IPS DF 6.9 (cell line): ENCODE measurements at regions not wholly inside any gene's neighbourhood (a gene's known extent, or its start where the extent isn't known, plus 50 kb on each side); places are given as distances from the start of the nearest gene placed in this dataset.

Experiments
- DNase-seq: peaks from one replicate; pipeline ENCODE4 v3.0.0-alpha.2; 2013; ENCODE audit warnings: low read depth, low spot score
- H3K27ac ChIP-seq: one replicate; pipeline ENCODE4 v1.5.1; 2013; ENCODE audit warnings: low read length, control low read depth
- H3K27me3 ChIP-seq: 2 replicates; pipeline ENCODE4 v1.6.1; 2013; ENCODE audit warnings: mild to moderate bottlenecking, low read length; ENCODE audit not compliant: control insufficient read depth, insufficient read depth
- H3K36me3 ChIP-seq: 2 replicates; pipeline ENCODE4 v1.6.1; 2013; ENCODE audit warnings: low read length; ENCODE audit not compliant: control insufficient read depth, insufficient read depth
- H3K4me1 ChIP-seq: 2 replicates; pipeline ENCODE4 v1.6.1; 2013; ENCODE audit warnings: low read length; ENCODE audit not compliant: control insufficient read depth, insufficient read depth
- H3K4me3 ChIP-seq: 2 replicates; pipeline ENCODE4 v1.5.1; 2013; ENCODE audit warnings: mild to moderate bottlenecking, low read length
- H3K9me3 ChIP-seq: 2 replicates; pipeline ENCODE4 v1.6.1; 2013; ENCODE audit warnings: low read length, inconsistent platforms; ENCODE audit not compliant: control insufficient read depth, insufficient read depth
- WGBS: extraction: QIAGEN DNeasy Blood & Tissue Kit; methylation state at CpG from one replicate; pipeline ENCODE4 v1.1.7; 2013; ENCODE audit warnings: mixed read lengths, missing lambda C conversion rate; ENCODE audit not compliant: insufficient read length, insufficient coverage; 5-methylcytosine and 5-hydroxymethylcytosine counted together

- no peaks in the 10 kb centered on the region for H3K36me3 ChIP-seq
- DNase-seq: no peak
- H3K27ac ChIP-seq: no peak overlapping the region
- WGBS: no CpG with 5 or more reads among the region's 6 CpGs
- H3K9me3 ChIP-seq: no peaks in the 10 kb centered on the region
- no peak overlapping the region for H3K4me3 ChIP-seq
- no peaks in the 10 kb centered on the region; the same call in 1 of the 2 replicates for H3K27me3 ChIP-seq
- H3K4me1 ChIP-seq: no peaks in the 10 kb centered on the region
Observed at GRCh38 chr16:76800196-76800595, 390.8 kb upstream of the MON1B start.

GRCh38 chr16:76801357-76801756, 389.6 kb upstream of the MON1B start:
- Histone ChIP-seq H3K9me3 (no peaks in the 10 kb centered on the region), H3K36me3 (no peaks in the 10 kb centered on the region), H3K27me3 (no peaks in the 10 kb centered on the region; the same call in 1 of the 2 replicates), H3K4me1 (no peaks in the 10 kb centered on the region), H3K27ac (no peak overlapping the region), H3K4me3 (no peak overlapping the region)
- DNase-seq: no peak
- no CpG with 5 or more reads among the region's 4 CpGs for WGBS

- Histone ChIP-seq H3K36me3 (no peaks in the 10 kb centered on the region), H3K27ac (no peak overlapping the region), H3K4me1 (no peaks in the 10 kb centered on the region), H3K9me3 (no peaks in the 10 kb centered on the region; the same call in 1 of the 2 replicates), H3K4me3 (no peak overlapping the region), H3K27me3 (no peaks in the 10 kb centered on the region)
- WGBS: no CpG with 5 or more reads among the region's 2 CpGs
- DNase-seq: no peak
Observed at GRCh38 chr16:76816475-76816874, 374.5 kb upstream of the MON1B start.

- no peak for DNase-seq
Observed at GRCh38 chr16:76818606-76819181, 372.3 kb upstream of the MON1B start.

GRCh38 chr16:76819226-76819916, 371.6 kb upstream of the MON1B start:
- WGBS: no CpG with 5 or more reads among the region's 8 CpGs
- no peaks in the 10 kb centered on the region for H3K27me3 ChIP-seq
- no peak overlapping the region for H3K4me3 ChIP-seq
- no peaks in the 10 kb centered on the region; the same call in 1 of the 2 replicates for H3K9me3 ChIP-seq
- H3K27ac ChIP-seq: no peak overlapping the region
- no peaks in the 10 kb centered on the region for H3K4me1 ChIP-seq
- no peak for DNase-seq
- H3K36me3 ChIP-seq: no peaks in the 10 kb centered on the region

More at GRCh38 chr16:76818606-76819181, 372.3 kb upstream of the MON1B start:
- WGBS: no CpG with 5 or more reads among the region's 3 CpGs
- H3K4me1 ChIP-seq: no peaks in the 10 kb centered on the region
- no peaks in the 10 kb centered on the region for H3K27me3 ChIP-seq
- H3K36me3 ChIP-seq: no peaks in the 10 kb centered on the region
- H3K9me3 ChIP-seq: no peaks in the 10 kb centered on the region; the same call in 1 of the 2 replicates
- no peak overlapping the region for H3K27ac ChIP-seq
- H3K4me3 ChIP-seq: no peak overlapping the region

GRCh38 chr16:76824221-76824620, 366.8 kb upstream of the MON1B start:
- no peaks in the 10 kb centered on the region for H3K27me3 ChIP-seq
- no peaks in the 10 kb centered on the region for H3K4me1 ChIP-seq
- H3K27ac ChIP-seq: no peak overlapping the region
- H3K36me3 ChIP-seq: no peaks in the 10 kb centered on the region
- H3K4me3 ChIP-seq: no peak overlapping the region
- H3K9me3 ChIP-seq: no peaks in the 10 kb centered on the region; the same call in 1 of the 2 replicates
- no CpG with 5 or more reads among the region's 1 CpG for WGBS
- no peak for DNase-seq

GRCh38 chr16:76824791-76825190, 366.2 kb upstream of the MON1B start:
- no peak for DNase-seq

GRCh38 chr16:76835339-76835738, 355.7 kb upstream of the MON1B start:
- no peak overlapping the region for H3K4me3 ChIP-seq
- no peaks in the 10 kb centered on the region for H3K27me3 ChIP-seq
- H3K9me3 ChIP-seq: peaks cover 1% of the 10 kb centered on the region; the same call in 1 of the 2 replicates
- no peaks in the 10 kb centered on the region for H3K4me1 ChIP-seq
- DNase-seq: no peak
- no peak overlapping the region for H3K27ac ChIP-seq
- H3K36me3 ChIP-seq: no peaks in the 10 kb centered on the region
- no CpG with 5 or more reads among the region's 4 CpGs for WGBS

More at GRCh38 chr16:76824791-76825190, 366.2 kb upstream of the MON1B start:
- no peaks in the 10 kb centered on the region for H3K27me3 ChIP-seq
- no peak overlapping the region for H3K4me3 ChIP-seq
- H3K9me3 ChIP-seq: no peaks in the 10 kb centered on the region; the same call in 1 of the 2 replicates
- no peaks in the 10 kb centered on the region for H3K4me1 ChIP-seq
- H3K36me3 ChIP-seq: no peaks in the 10 kb centered on the region
- no peak overlapping the region for H3K27ac ChIP-seq
- no CpG with 5 or more reads among the region's 2 CpGs for WGBS

- no CpG with 5 or more reads among the region's 5 CpGs for WGBS
- peaks cover 1% of the 10 kb centered on the region; the same call in 1 of the 2 replicates for H3K9me3 ChIP-seq
- no peaks in the 10 kb centered on the region for H3K36me3 ChIP-seq
- no peaks in the 10 kb centered on the region for H3K27me3 ChIP-seq
- H3K4me1 ChIP-seq: no peaks in the 10 kb centered on the region
- H3K4me3 ChIP-seq: no peak overlapping the region
- H3K27ac ChIP-seq: no peak overlapping the region
- no peak for DNase-seq
Observed at GRCh38 chr16:76835779-76836300, 355.1 kb upstream of the MON1B start.

- Histone ChIP-seq H3K4me3 (no peak overlapping the region), H3K9me3 (peaks cover 1% of the 10 kb centered on the region; the same call in 1 of the 2 replicates), H3K36me3 (no peaks in the 10 kb centered on the region), H3K27ac (no peak overlapping the region), H3K27me3 (no peaks in the 10 kb centered on the region), H3K4me1 (no peaks in the 10 kb centered on the region)
- WGBS: no CpG with 5 or more reads among the region's 5 CpGs
- no peak for DNase-seq
Observed at GRCh38 chr16:76837872-76838271, 353.1 kb upstream of the MON1B start.
